HepG2 (cell line): ENCODE measurements at regions not wholly inside any gene's neighbourhood (a gene's known extent, or its start where the extent isn't known, plus 50 kb on each side); places are given as distances from the start of the nearest gene placed in this dataset.

Experiments
- ATAC-seq: fragments of 200-7000 bp; cut with Tn5 transposase; 3 replicates; pipeline ENCODE4 v1.9.1; 2020; ENCODE audit warnings: mild to moderate bottlenecking, moderate library complexity
- BruUV-seq: library from RNA; stranded (reverse); fragments of 400-500 nt; replicated peaks from 2 replicates; lab custom pipeline; 2021; lab: Mats Ljungman, UMichigan
- CTCF ChIA-PET: fragments of 300-600 bp; formaldehyde crosslinking; extraction: SDS; loops from one replicate; lab custom pipeline; 2021; ENCODE audit warnings: low total read pairs, inconsistent platforms, low intra/inter-chr PET ratio; lab: Yijun Ruan, JAX
- POLR2A ChIA-PET: fragments of 350-600 bp; sonication (Branson Sonifier 250); formaldehyde crosslinking; loops from one replicate; lab custom pipeline; 2020; ENCODE audit warnings: antibody characterized with exemption, inconsistent platforms; lab: Yijun Ruan, JAX
- DNase-seq: peaks from one replicate; pipeline ENCODE4 v3.0.0-alpha.2; 2015; ENCODE audit warnings: low spot score
- FAIRE-seq: peaks from 3 replicates; lab custom pipeline; 2011; peaks lifted over from hg19 to GRCh38; lab: Jason Lieb, UNC
- H2AFZ ChIP-seq: one replicate; pipeline ENCODE4 v1.6.1; 2011; ENCODE audit warnings: low read length, inconsistent platforms
- H3K27ac ChIP-seq: fragments of 300-600 bp; 3 replicates; pipeline ENCODE4 v1.8.0; 2011; ENCODE audit warnings: mixed run types, mild to moderate bottlenecking, mixed read lengths, low read length, inconsistent platforms; ENCODE audit not compliant: insufficient read depth; ENCODE audit errors: extremely low read length
- H3K27me3 ChIP-seq, 2 experiments: fragments of 200-600 bp in 1 of 2; 2 replicates in 1 of 2; 3 replicates in 1 of 2; pipeline versions ENCODE4 v1.6.0 to v1.8.0; 2011; ENCODE audit warnings: low read length in 2 of 2, mild to moderate bottlenecking in 2 of 2, moderate library complexity in 2 of 2, inconsistent platforms in 1 of 2; ENCODE audit not compliant: insufficient read depth in 2 of 2, control insufficient read depth in 1 of 2
- H3K36me3 ChIP-seq, 2 experiments: fragments of 200-600 bp in 1 of 2; replicated peaks in 1 of 2; 2 replicates in 1 of 2; 3 replicates in 1 of 2; pipeline versions ENCODE4 v1.5.1 to v1.8.0; 2011; ENCODE audit warnings: low read length in 2 of 2, inconsistent platforms in 1 of 2; ENCODE audit not compliant: insufficient read depth in 2 of 2, control insufficient read depth in 1 of 2
- H3K4me1 ChIP-seq: 2 replicates; pipeline ENCODE4 v1.5.1; 2012; ENCODE audit warnings: low read length, inconsistent platforms; ENCODE audit not compliant: insufficient read depth
- H3K4me2 ChIP-seq: 2 replicates; pipeline ENCODE4 v1.6.0; 2011; ENCODE audit warnings: low read depth, low read length, inconsistent platforms
- H3K4me3 ChIP-seq, 3 experiments: fragments of 200-600 bp in 1 of 3; sonication (generic), shearing (Covaris generic) in 1 of 3; replicated peaks in 1 of 3; 2 replicates each; pipeline ENCODE4 v1.5.1; 2011 to 2016; ENCODE audit warnings: low read length in 3 of 3, inconsistent platforms in 2 of 3, low read depth in 2 of 3, mild to moderate bottlenecking in 2 of 3, control low read depth in 1 of 3, mixed read lengths in 1 of 3; ENCODE audit not compliant: insufficient read depth in 1 of 3
- H3K79me2 ChIP-seq: one replicate; pipeline ENCODE4 v1.6.1; 2011; ENCODE audit warnings: low read length, inconsistent platforms; ENCODE audit not compliant: insufficient read depth
- H3K9ac ChIP-seq: 2 replicates; pipeline ENCODE4 v1.6.0; 2011; ENCODE audit warnings: mild to moderate bottlenecking, low read depth, low read length, inconsistent platforms; ENCODE audit not compliant: insufficient read depth
- H3K9me3 ChIP-seq: 2 replicates; pipeline ENCODE4 v1.5.1; 2012; ENCODE audit warnings: mild to moderate bottlenecking, low read length
- H4K20me1 ChIP-seq: 2 replicates; pipeline ENCODE4 v1.6.0; 2011; ENCODE audit warnings: inconsistent platforms, mild to moderate bottlenecking, low read length, moderate library complexity; ENCODE audit not compliant: insufficient read depth
- CSRNP1 ChIP-seq: sonication (generic); formaldehyde crosslinking; IDR thresholded peaks from 2 replicates; pipeline ENCODE4 v1.8.1; 2023; ENCODE audit warnings: mild to moderate bottlenecking, missing genetic modification reagents
- GPN1 ChIP-seq: sonication (generic); formaldehyde crosslinking; IDR thresholded peaks from 2 replicates; pipeline ENCODE4 v1.5.1; 2020; ENCODE audit warnings: missing genetic modification reagents, borderline replicate concordance
- GZF1 ChIP-seq: sonication (generic); formaldehyde crosslinking; IDR thresholded peaks from 2 replicates; pipeline ENCODE4 v1.5.1; 2020; ENCODE audit warnings: mild to moderate bottlenecking, missing genetic modification reagents
- HMG20A ChIP-seq: IDR thresholded peaks from 2 replicates; pipeline ENCODE4 v1.6.1; 2016; ENCODE audit warnings: borderline replicate concordance
- KAT2B ChIP-seq: fragments of 150-350 bp; IDR thresholded peaks from 2 replicates; pipeline ENCODE4 v1.6.1; 2014; ENCODE audit warnings: low read depth, low read length, borderline replicate concordance
- TOE1 ChIP-seq: sonication (generic); formaldehyde crosslinking; IDR thresholded peaks from 2 replicates; pipeline ENCODE4 v1.4.0; 2020; ENCODE audit warnings: mild to moderate bottlenecking, missing genetic modification reagents
- ZNF550 ChIP-seq: sonication (generic); formaldehyde crosslinking; IDR thresholded peaks from 2 replicates; pipeline ENCODE4 v1.4.0; 2020; ENCODE audit warnings: mild to moderate bottlenecking, missing genetic modification reagents, borderline replicate concordance
- ZNF576 ChIP-seq: sonication (generic); formaldehyde crosslinking; IDR thresholded peaks from 2 replicates; pipeline ENCODE4 v1.4.0; 2020; ENCODE audit warnings: mild to moderate bottlenecking, missing genetic modification reagents
- ZNF598 ChIP-seq: sonication (generic); formaldehyde crosslinking; IDR thresholded peaks from 2 replicates; pipeline ENCODE4 v1.5.1; 2020; ENCODE audit warnings: mild to moderate bottlenecking, missing genetic modification reagents, borderline replicate concordance
- WGBS: methylation state at CpG from one replicate; pipeline ENCODE4 v1.1.6; 2017; ENCODE audit warnings: low lambda C conversion rate; 5-methylcytosine and 5-hydroxymethylcytosine counted together
- in situ Hi-C: cut with HindIII; loops from 2 replicates; pipeline ENCODE4 v1.10.0; 2017; ENCODE audit warnings: low pct_unique_long_range_greater_than_20kb; ENCODE audit not compliant: extremely low pct_ligation_motif_present
- intact Hi-C: fragments of 100-400 bp; cut with micrococcal nuclease; formaldehyde crosslinking; loops from one replicate; pipeline ENCODE4 v1.10.0; 2022; ENCODE audit not compliant: unreplicated experiment

GRCh38 chr2:18198677-18199076 is 320.2 kb downstream of the KCNS3 start (continued):
- TF ChIP-seq HMG20A (CRISPR knock-in tag) (no peak), GZF1 (CRISPR knock-in tag) (no peak), KAT2B (no peak), ZNF576 (CRISPR knock-in tag) (no peak)

DNA sequence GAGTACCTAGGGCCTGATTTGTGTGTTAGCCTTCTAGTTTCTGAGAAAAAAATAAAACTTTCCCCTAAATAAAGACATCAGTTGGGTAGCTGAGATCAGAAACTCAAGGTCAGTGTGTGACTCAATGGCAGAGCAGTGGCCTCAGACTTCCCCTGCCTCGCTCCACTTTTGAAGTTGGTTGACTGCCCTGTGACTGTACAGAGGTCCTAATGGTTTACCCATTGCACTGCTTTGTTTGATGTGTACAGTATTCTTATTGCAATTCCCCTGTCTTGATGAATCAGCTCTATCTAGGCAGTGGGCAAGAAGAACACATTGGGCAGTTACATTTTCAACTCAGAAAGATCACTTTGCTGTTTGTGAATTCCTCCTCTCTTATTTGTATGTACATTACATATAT is 315.7 kb downstream of the KCNS3 start:
- H2AFZ ChIP-seq, result no peak overlapping the region
- DNase-seq (no peak), ATAC-seq (no peak), FAIRE-seq (no peak)
- no peaks in the 10 kb centered on the region for H3K27me3 ChIP-seq
- TF ChIP-seq TOE1 (no peak), ZNF550 (CRISPR knock-in tag) (no peak), ZNF598 (CRISPR knock-in tag) (no peak), GPN1 (CRISPR knock-in tag) (no peak), CSRNP1 (CRISPR knock-in tag) (no peak)
- H3K79me2 ChIP-seq, result no peaks in the 10 kb centered on the region
- no peaks in the 10 kb centered on the region for H3K9me3 ChIP-seq
- no peak overlapping the region for H3K4me3 ChIP-seq
- no peaks in the 10 kb centered on the region for H4K20me1 ChIP-seq
- BruUV-seq, result no TSS peak
- CTCF ChIA-PET, result no interaction called here
- H3K4me2 ChIP-seq, result no peak overlapping the region
- 8% methylated on average over 1 of the region's 1 CpG for WGBS
- no peak overlapping the region for H3K9ac ChIP-seq
- in situ Hi-C loops, result no loop called here
- no peaks in the 10 kb centered on the region for H3K4me1 ChIP-seq
- intact Hi-C loops, result no loop called here
- POLR2A ChIA-PET, result no interaction called here
- no peak overlapping the region for H3K27ac ChIP-seq
- no peaks in the 10 kb centered on the region for H3K36me3 ChIP-seq
